ENCODE measurements at regions not wholly inside any gene's neighbourhood (a gene's known extent, or its start where the extent isn't known, plus 50 kb on each side); places are given as distances from the start of the nearest gene placed in this dataset.

DNA sequence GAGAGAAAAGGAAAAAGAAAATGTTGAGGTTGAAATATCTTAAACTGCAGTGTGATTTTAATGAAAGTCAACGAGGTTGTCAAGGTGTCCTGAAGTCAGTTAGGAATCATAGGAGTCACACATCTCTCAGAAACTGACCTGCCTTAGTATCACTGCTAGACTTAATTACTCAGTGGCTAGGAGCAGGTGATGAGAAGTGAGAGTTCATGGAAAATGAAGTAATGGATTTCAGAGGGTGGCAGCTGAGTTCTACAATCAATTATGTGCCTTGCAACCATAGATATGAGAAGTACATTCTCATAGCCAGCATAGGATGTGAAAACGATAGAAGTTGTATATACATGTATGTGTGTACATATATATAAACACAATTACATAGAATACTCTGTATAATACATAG, 1269.7 kb downstream of the FSTL5 start:
- no peak for TF ChIP-seq ZFX (IDR thresholded peaks at IDR 0.05; ENCODE audit: borderline replicate concordance)
- TF ChIP-seq, protein P1, sequence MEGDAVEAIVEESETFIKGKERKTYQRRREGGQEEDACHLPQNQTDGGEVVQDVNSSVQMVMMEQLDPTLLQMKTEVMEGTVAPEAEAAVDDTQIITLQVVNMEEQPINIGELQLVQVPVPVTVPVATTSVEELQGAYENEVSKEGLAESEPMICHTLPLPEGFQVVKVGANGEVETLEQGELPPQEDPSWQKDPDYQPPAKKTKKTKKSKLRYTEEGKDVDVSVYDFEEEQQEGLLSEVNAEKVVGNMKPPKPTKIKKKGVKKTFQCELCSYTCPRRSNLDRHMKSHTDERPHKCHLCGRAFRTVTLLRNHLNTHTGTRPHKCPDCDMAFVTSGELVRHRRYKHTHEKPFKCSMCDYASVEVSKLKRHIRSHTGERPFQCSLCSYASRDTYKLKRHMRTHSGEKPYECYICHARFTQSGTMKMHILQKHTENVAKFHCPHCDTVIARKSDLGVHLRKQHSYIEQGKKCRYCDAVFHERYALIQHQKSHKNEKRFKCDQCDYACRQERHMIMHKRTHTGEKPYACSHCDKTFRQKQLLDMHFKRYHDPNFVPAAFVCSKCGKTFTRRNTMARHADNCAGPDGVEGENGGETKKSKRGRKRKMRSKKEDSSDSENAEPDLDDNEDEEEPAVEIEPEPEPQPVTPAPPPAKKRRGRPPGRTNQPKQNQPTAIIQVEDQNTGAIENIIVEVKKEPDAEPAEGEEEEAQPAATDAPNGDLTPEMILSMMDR (IDR thresholded peaks at IDR 0.05), result no peak
- H3K27ac ChIP-seq, result no peak overlapping the region

DNA sequence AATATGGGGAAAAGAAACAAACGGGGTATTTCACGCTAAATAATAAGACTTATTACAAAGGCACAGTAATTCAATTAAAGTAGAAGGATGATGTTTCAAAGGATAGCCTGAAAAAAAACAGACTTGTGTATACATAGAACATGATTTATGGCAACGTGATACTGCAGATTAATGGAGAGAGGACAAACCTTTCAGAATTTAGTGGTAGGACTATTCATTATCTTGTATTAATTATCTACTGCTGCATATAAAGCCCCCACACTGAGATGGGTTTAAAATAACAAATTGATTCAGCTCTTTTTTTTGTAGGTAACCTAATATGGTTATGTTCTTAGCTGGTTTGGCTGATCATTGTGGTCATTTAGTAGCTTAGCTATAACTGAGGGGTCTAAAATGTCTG, 1269.0 kb downstream of the FSTL5 start:
- no peak overlapping the region for H3K27ac ChIP-seq
- no peak for TF ChIP-seq ZFX (IDR thresholded peaks at IDR 0.05; ENCODE audit: borderline replicate concordance)
- TF ChIP-seq, protein P1 (IDR thresholded peaks at IDR 0.05), result no peak

DNA sequence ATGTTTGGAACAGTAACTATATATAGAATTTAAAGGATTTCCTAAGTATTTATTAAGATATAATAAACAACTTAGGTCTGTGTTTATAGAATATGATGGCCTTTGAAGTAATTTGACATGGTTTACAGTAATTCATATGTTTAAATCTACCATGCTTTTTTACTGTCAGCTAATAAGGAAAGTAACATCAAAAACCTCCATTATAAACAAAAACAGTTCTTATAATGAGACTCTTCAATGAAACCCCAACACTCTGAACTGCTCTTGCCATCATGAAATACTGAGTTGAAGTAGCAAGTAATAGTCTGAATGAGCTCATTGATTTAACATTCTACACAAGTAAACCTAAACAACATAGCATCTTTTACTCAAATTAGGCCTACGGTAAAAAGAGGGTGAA, 1236.5 kb downstream of the FSTL5 start:
- no peak overlapping the region for H3K27ac ChIP-seq
- TF ChIP-seq, protein P1 (IDR thresholded peaks at IDR 0.05), result no peak
- no peak for TF ChIP-seq ZFX (IDR thresholded peaks at IDR 0.05; ENCODE audit: borderline replicate concordance)

DNA sequence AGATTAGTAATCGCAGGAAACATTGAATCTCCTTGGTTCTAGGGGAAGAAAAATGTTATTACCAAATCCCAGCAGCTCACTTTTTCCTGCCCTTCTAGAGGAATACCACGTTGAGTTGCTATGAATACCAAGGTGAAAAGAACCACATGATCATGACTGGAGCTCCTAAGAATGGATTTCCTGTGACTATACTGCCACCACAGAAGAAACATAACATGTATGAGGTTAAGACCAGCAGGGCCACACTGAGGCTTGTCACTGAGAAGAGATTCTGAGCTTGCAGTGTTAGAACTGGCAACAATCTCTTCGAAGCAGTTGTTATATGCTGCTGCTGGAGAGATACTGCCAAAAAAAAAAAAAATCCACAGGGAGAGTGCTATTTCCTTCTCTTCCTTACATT, 1235.3 kb downstream of the FSTL5 start:
- H3K27ac ChIP-seq, result no peak overlapping the region
- TF ChIP-seq, protein P1 (IDR thresholded peaks at IDR 0.05), result no peak
- TF ChIP-seq ZFX (IDR thresholded peaks at IDR 0.05; ENCODE audit: borderline replicate concordance), result no peak

DNA sequence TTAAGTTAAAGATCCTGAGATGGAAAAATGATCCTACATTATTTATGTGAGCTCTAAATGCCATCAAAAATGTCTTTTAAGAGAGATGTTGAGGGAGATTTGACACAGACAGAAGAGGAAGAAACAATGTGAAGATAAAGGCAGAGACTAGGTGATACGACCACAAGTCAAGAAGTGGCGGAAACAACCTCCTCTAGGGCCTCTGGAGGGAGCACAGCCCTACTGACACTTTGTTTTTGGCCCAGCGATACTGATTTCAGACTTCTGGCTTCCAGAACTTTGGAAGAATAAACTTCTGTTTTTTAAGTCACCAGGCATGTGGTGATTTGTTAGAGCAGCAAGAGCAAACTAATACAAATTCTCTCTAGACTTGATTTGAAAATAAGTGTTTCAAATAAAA, 1216.1 kb downstream of the FSTL5 start:
- no peak overlapping the region for H3K27ac ChIP-seq
- no peak for TF ChIP-seq ZFX (IDR thresholded peaks at IDR 0.05; ENCODE audit: borderline replicate concordance)
- TF ChIP-seq, protein P1 (IDR thresholded peaks at IDR 0.05), result no peak

DNA sequence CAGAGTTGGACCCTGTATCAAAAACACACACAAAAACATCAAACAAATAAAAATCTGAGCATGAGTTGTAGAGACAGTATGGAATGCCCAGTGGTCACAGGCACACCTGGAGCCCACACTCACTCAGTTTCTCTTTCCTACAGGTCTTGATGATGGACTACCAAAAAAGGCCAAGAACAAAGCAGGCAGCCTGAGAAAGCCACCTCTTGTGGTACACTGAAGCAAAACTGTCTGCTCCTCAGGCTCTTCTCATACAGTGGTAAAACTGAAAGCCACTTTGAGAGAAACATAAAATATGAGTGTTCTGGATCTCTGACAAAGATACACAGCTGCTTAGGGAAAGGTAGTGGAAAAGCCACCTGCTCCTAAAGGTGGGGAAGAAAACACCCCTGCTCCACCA, 1206.9 kb downstream of the FSTL5 start:
- no peak for TF ChIP-seq ZFX (IDR thresholded peaks at IDR 0.05; ENCODE audit: borderline replicate concordance)
- H3K27ac ChIP-seq, result no peak overlapping the region

DNA sequence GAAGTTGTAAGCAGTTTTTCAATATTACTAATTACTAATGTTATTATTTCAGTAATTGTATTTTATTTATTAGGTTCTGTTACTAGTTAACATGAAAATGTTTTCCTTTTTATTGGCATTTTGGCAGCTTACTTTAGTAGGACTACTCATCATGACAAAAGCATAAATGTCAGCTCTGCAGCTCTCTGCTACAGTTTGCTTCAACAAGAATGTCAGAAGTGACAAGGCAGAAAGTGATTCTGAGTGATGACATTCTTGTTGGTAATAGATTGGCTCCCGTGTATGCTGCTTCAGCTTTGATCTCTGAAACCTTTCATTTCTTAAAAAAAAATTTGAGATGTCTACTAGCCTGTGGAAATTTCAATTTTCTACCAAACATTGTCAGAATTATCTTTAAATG, 1193.9 kb downstream of the FSTL5 start:
- no peak overlapping the region for H3K27ac ChIP-seq

DNA sequence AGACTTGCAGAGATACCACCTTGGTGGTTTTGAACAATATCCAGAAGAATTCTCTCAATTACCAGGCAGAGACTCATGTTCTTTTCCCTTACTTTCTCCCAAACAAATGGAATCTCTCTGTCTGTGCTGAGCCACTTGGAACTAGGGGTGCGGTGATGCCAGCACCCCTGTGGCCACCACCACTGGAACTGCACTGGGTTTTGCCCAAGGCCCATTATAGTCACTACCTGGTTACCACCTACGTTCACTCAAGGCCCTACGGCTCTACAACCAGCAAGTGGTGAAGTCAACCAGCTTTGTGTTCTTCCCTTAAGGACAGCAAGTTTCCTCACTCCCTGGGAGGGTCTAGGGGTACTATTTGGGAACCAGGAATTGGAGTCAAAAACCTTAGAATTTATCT, 1183.7 kb downstream of the FSTL5 start:
- no peak overlapping the region for H3K27ac ChIP-seq

More for the DNA sequence above, 1193.9 kb downstream of the FSTL5 start:
- TF ChIP-seq, protein P1 (IDR thresholded peaks at IDR 0.05), result no peak
- TF ChIP-seq ZFX (IDR thresholded peaks at IDR 0.05; ENCODE audit: borderline replicate concordance), result no peak

More for the DNA sequence above, 1183.7 kb downstream of the FSTL5 start:
- TF ChIP-seq ZFX (IDR thresholded peaks at IDR 0.05; ENCODE audit: borderline replicate concordance), result no peak
- TF ChIP-seq, protein P1 (IDR thresholded peaks at IDR 0.05), result no peak

Data from 22Rv1 (cell line).